OCI-LY1 (cell line): ENCODE measurements at regions not wholly inside any gene's neighbourhood (a gene's known extent, or its start where the extent isn't known, plus 50 kb on each side); places are given as distances from the start of the nearest gene placed in this dataset.
A peak's percentile ranks its signal among the peaks of the same experiment; 100 is the strongest.

ENCODE experiments used
- H2AFZ ChIP-seq: fragments of 200-600 bp; sonication (generic), shearing (Covaris generic); 2 replicates; pipeline ENCODE4 v1.6.0; 2014; ENCODE audit warnings: antibody characterized with exemption, mild to moderate bottlenecking, low read length
- H3F3A ChIP-seq: fragments of 200-600 bp; sonication (generic), shearing (Covaris generic); 2 replicates; pipeline ENCODE4 v1.6.0; 2014; ENCODE audit warnings: mild to moderate bottlenecking, antibody characterized with exemption, low read length, moderate library complexity; ENCODE audit not compliant: insufficient read depth
- H3K27ac ChIP-seq: fragments of 200-600 bp; sonication (generic); 2 replicates; pipeline ENCODE4 v1.5.1; 2014; ENCODE audit warnings: low read length, mixed run types, mild to moderate bottlenecking, low read depth; ENCODE audit not compliant: poor library complexity, severe bottlenecking
- H3K27me3 ChIP-seq: fragments of 200-600 bp; sonication (generic); 2 replicates; pipeline ENCODE4 v1.6.0; 2014; ENCODE audit warnings: antibody characterized with exemption, mild to moderate bottlenecking, low read length, moderate library complexity; ENCODE audit not compliant: insufficient read depth
- H3K36me3 ChIP-seq: fragments of 200-600 bp; sonication (generic); 2 replicates; pipeline ENCODE4 v1.6.1; 2014; ENCODE audit warnings: mild to moderate bottlenecking, antibody characterized with exemption, low read length, moderate library complexity, mixed read lengths; ENCODE audit not compliant: insufficient read depth
- H3K4me1 ChIP-seq: fragments of 200-600 bp; sonication (generic); 2 replicates; pipeline ENCODE4 v1.5.1; 2014; ENCODE audit warnings: mild to moderate bottlenecking, low read length, moderate library complexity; ENCODE audit not compliant: insufficient read depth, severe bottlenecking
- H3K4me2 ChIP-seq: fragments of 200-600 bp; sonication (generic), shearing (Covaris generic); 2 replicates; pipeline ENCODE4 v1.6.1; 2014; ENCODE audit warnings: low read length
- H3K4me3 ChIP-seq: fragments of 200-600 bp; sonication (generic); 2 replicates; pipeline ENCODE4 v1.5.1; 2014; ENCODE audit warnings: low read length, low read depth, mild to moderate bottlenecking, mixed read lengths; ENCODE audit not compliant: poor library complexity, severe bottlenecking
- H3K79me2 ChIP-seq: fragments of 200-600 bp; shearing (Covaris generic); 2 replicates; pipeline ENCODE4 v1.6.1; 2016; ENCODE audit warnings: mixed run types, low read length, mixed read lengths; ENCODE audit not compliant: insufficient read depth
- H3K9ac ChIP-seq: fragments of 200-600 bp; sonication (generic), shearing (Covaris generic); 2 replicates; pipeline ENCODE4 v1.6.1; 2014; ENCODE audit warnings: mild to moderate bottlenecking, low read length, mixed read lengths
- H3K9me2 ChIP-seq: fragments of 200-600 bp; sonication (generic), shearing (Covaris generic); 2 replicates; pipeline ENCODE4 v1.6.1; 2014; ENCODE audit warnings: low read depth, mild to moderate bottlenecking, low read length, mixed read lengths
- H3K9me3 ChIP-seq: fragments of 200-600 bp; shearing (Covaris generic); 2 replicates; pipeline ENCODE4 v1.6.1; 2014; ENCODE audit warnings: low read length, mixed read lengths
- H4K20me1 ChIP-seq: fragments of 200-600 bp; sonication (generic), shearing (Covaris generic); 2 replicates; pipeline ENCODE4 v1.6.0; 2016; ENCODE audit warnings: mild to moderate bottlenecking, low read length; ENCODE audit not compliant: insufficient read depth
- CTCF ChIP-seq: fragments of 200-600 bp; sonication (generic), shearing (Covaris generic); IDR thresholded peaks from 2 replicates; pipeline ENCODE4 v1.5.1; 2017; ENCODE audit warnings: mild to moderate bottlenecking, antibody characterized with exemption, low read length, moderate library complexity, mixed read lengths
- EZH2 ChIP-seq: fragments of 200-600 bp; sonication (generic), shearing (Covaris generic); IDR thresholded peaks from 2 replicates; pipeline ENCODE4 v1.8.0; 2017; ENCODE audit warnings: borderline replicate concordance, mixed run types, mild to moderate bottlenecking, antibody characterized with exemption, low read length, moderate library complexity, mixed read lengths

GRCh38 chr16:64058685-64059084 is 1063.2 kb downstream of the CDH11 start:
- no peak overlapping the region for H3K27ac ChIP-seq
- no peak overlapping the region for H2AFZ ChIP-seq
- H3K27me3 ChIP-seq = no peaks in the 10 kb centered on the region
- no peaks in the 10 kb centered on the region for H3K79me2 ChIP-seq
- no peaks in the 10 kb centered on the region for H3K9me2 ChIP-seq
- no peak for TF ChIP-seq CTCF
- H3K36me3 ChIP-seq = no peaks in the 10 kb centered on the region
- H3K4me1 ChIP-seq = no peaks in the 10 kb centered on the region
- no peak overlapping the region for H3K9ac ChIP-seq
- H3K4me2 ChIP-seq = no peak overlapping the region
- no peak overlapping the region for H3K4me3 ChIP-seq
- H3F3A ChIP-seq = no peaks in the 10 kb centered on the region
- H3K9me3 ChIP-seq = no peaks in the 10 kb centered on the region; the same call in 1 of the 2 replicates
- H4K20me1 ChIP-seq = no peaks in the 10 kb centered on the region

GRCh38 chr16:64051824-64052223 is 1070.0 kb downstream of the CDH11 start:
- Histone ChIP-seq H3K27ac (peak overlapping the region; percentile 30), H3F3A (no peaks in the 10 kb centered on the region), H4K20me1 (no peaks in the 10 kb centered on the region), H2AFZ (peak overlapping the region; percentile 92), H3K9ac (no peak overlapping the region), H3K36me3 (no peaks in the 10 kb centered on the region), H3K4me2 (no peak overlapping the region), H3K27me3 (no peaks in the 10 kb centered on the region), H3K9me3 (peaks cover 7% of the 10 kb centered on the region), H3K4me3 (no peak overlapping the region), H3K79me2 (no peaks in the 10 kb centered on the region), H3K4me1 (peaks cover 6% of the 10 kb centered on the region), H3K9me2 (no peaks in the 10 kb centered on the region)
- TF ChIP-seq CTCF (peak; percentile 74), EZH2 (no peak)

- no peaks in the 10 kb centered on the region for H3K9me2 ChIP-seq
- no peak overlapping the region for H2AFZ ChIP-seq
- H4K20me1 ChIP-seq = no peaks in the 10 kb centered on the region
- H3K27me3 ChIP-seq = no peaks in the 10 kb centered on the region
- no peak overlapping the region for H3K27ac ChIP-seq
- no peaks in the 10 kb centered on the region; the same call in 1 of the 2 replicates for H3K9me3 ChIP-seq
- no peaks in the 10 kb centered on the region for H3K79me2 ChIP-seq
- no peaks in the 10 kb centered on the region for H3K36me3 ChIP-seq
- TF ChIP-seq EZH2 (no peak), CTCF (no peak)
- no peak overlapping the region for H3K9ac ChIP-seq
- H3K4me1 ChIP-seq = peaks cover 6% of the 10 kb centered on the region
- no peaks in the 10 kb centered on the region for H3F3A ChIP-seq
- no peak overlapping the region for H3K4me3 ChIP-seq
- H3K4me2 ChIP-seq = no peak overlapping the region
These were observed 1074.0 kb downstream of the CDH11 start for GRCh38 chr16:64047878-64048277.
